K562 (cell line): ENCODE measurements at regions not wholly inside any gene's neighbourhood (a gene's known extent, or its start where the extent isn't known, plus 50 kb on each side); places are given as distances from the start of the nearest gene placed in this dataset.

Experiments
- ATF1 ChIP-seq, 2 experiments: fragments of 450-650 bp in 1 of 2; IDR thresholded peaks; 2 replicates each; pipeline ENCODE4 v1.6.1; 2016; ENCODE audit warnings: missing compliant biosample characterization in 1 of 2, missing genetic modification characterization in 1 of 2
- FOXK2 ChIP-seq, 2 experiments: fragments of 450-650 bp; IDR thresholded peaks in 1 of 2; conservative IDR thresholded peaks in 1 of 2; 2 replicates each; pipeline ENCODE4 v1.6.1; 2016; ENCODE audit warnings: low read depth in 2 of 2, mild to moderate bottlenecking in 1 of 2
- GMEB1 ChIP-seq: fragments of 250-450 bp; sonication (Bioruptor Pico); IDR thresholded peaks from 2 replicates; pipeline ENCODE4 v1.4.0; 2020; ENCODE audit warnings: mild to moderate bottlenecking
- NCOA2 ChIP-seq, 2 experiments: fragments of 450-650 bp; IDR thresholded peaks; 2 replicates each; pipeline ENCODE4 v1.6.1; 2018; ENCODE audit warnings: mild to moderate bottlenecking in 2 of 2, moderate library complexity in 1 of 2; ENCODE audit not compliant: partially characterized antibody in 2 of 2
- RBM15 ChIP-seq: fragments of 200-400 bp; formaldehyde crosslinking; IDR thresholded peaks from 2 replicates; pipeline ENCODE4 v1.6.1; 2018; ENCODE audit warnings: mild to moderate bottlenecking, low read length, moderate library complexity; ENCODE audit not compliant: insufficient read depth
- TEAD1 ChIP-seq, 2 experiments: fragments of 450-650 bp in 1 of 2; sonication (generic) in 1 of 2; formaldehyde crosslinking; IDR thresholded peaks; 2 replicates each; pipeline versions ENCODE4 v1.4.0 to v1.8.0; 2020 to 2022; ENCODE audit warnings: mild to moderate bottlenecking in 2 of 2, missing genetic modification reagents in 1 of 2
- XRCC4 ChIP-seq: IDR thresholded peaks from one replicate; pipeline ENCODE4 v1.6.1; 2011; ENCODE audit not compliant: insufficient read depth, insufficient read length; ENCODE audit errors: extremely low read depth
- ZNF395 ChIP-seq: fragments of 200-800 bp; sonication (Bioruptor generic); IDR thresholded peaks from 2 replicates; pipeline ENCODE4 v1.6.1; 2017; ENCODE audit warnings: missing genetic modification characterization, missing compliant biosample characterization
- ZNF717 ChIP-seq: fragments of 250-450 bp; sonication (Bioruptor Pico); IDR thresholded peaks from 2 replicates; pipeline ENCODE4 v1.5.0; 2021

- TF ChIP-seq ZNF395 = no peak
- TF ChIP-seq GMEB1 (CRISPR knock-in tag) = no peak
- TF ChIP-seq RBM15 = no peak
- no peak for TF ChIP-seq XRCC4
- TF ChIP-seq TEAD1 (CRISPR knock-in tag; IDR thresholded peaks at IDR 0.05) = no peak
- no peak for TF ChIP-seq NCOA2 (IDR thresholded peaks at IDR 0.05; ENCODE audit: partially characterized antibody in 2 of 2)
- TF ChIP-seq ZNF717 (CRISPR knock-in tag) = no peak
- TF ChIP-seq FOXK2 (conservative IDR thresholded peaks at IDR 0.05 in 1 of 2, IDR thresholded peaks at IDR 0.05 in 1 of 2; ENCODE audit: low read depth in 2 of 2) = no peak
- no peak for TF ChIP-seq ATF1 (CRISPR knock-in tag; IDR thresholded peaks at IDR 0.05)
- TF ChIP-seq ATF1 (tag; IDR thresholded peaks at IDR 0.05) = no peak
Measured at GRCh38 chr4:151851354-151851753, 90.5 kb upstream of the GATB start (continued).
